Suprapubic skin (tissue), 4 donors: ENCODE measurements at regions not wholly inside any gene's neighbourhood (a gene's known extent, or its start where the extent isn't known, plus 50 kb on each side); places are given as distances from the start of the nearest gene placed in this dataset.

ENCODE experiments used
- DNase-seq, 2 donors: peaks; one replicate each; pipeline ENCODE4 v3.0.0-alpha.2; 2019; ENCODE audit warnings: low spot score in 2 of 2
- H3K27ac ChIP-seq: fragments of 200-600 bp; sonication (generic); one replicate; pipeline ENCODE4 v1.5.1; 2019
- H3K27me3 ChIP-seq: fragments of 200-600 bp; sonication (generic); one replicate; pipeline ENCODE4 v1.5.1; 2019
- H3K36me3 ChIP-seq: fragments of 200-600 bp; sonication (generic); one replicate; pipeline ENCODE4 v1.5.1; 2019
- H3K4me1 ChIP-seq: fragments of 200-600 bp; sonication (generic); one replicate; pipeline ENCODE4 v1.5.1; 2019
- H3K4me3 ChIP-seq: fragments of 200-600 bp; sonication (generic); one replicate; pipeline ENCODE4 v1.5.1; 2019; ENCODE audit warnings: mild to moderate bottlenecking
- H3K9me3 ChIP-seq: fragments of 200-600 bp; sonication (generic); one replicate; pipeline ENCODE4 v1.5.1; 2019
- EP300 ChIP-seq: sonication (generic); formaldehyde crosslinking; IDR thresholded peaks from one replicate; pipeline ENCODE4 v1.6.1; 2017; ENCODE audit warnings: antibody characterized with exemption
- POLR2A ChIP-seq, 2 donors: fragments of 450-650 bp; IDR thresholded peaks; one replicate each; pipeline ENCODE4 v1.6.1; 2017; ENCODE audit warnings: antibody characterized with exemption in 2 of 2, mild to moderate bottlenecking in 2 of 2, moderate library complexity in 2 of 2
- POLR2AphosphoS5 ChIP-seq, 3 donors: sonication (generic); formaldehyde crosslinking; IDR thresholded peaks; one replicate each; pipeline ENCODE4 v1.6.1; 2017; ENCODE audit warnings: antibody characterized with exemption in 3 of 3
- WGBS: methylation state at CpG from one replicate; pipeline ENCODE4 v1.1.5; 2018; 5-methylcytosine and 5-hydroxymethylcytosine counted together
- TF ChIP-seq, protein P1 (sequence below), 2 donors: fragments of 200-600 bp in 1 of 2; fragments of 450-650 bp in 1 of 2; sonication (generic) in 1 of 2; IDR thresholded peaks; one replicate each; pipeline ENCODE4 v1.5.1; 2016 to 2019; ENCODE audit warnings: antibody characterized with exemption in 2 of 2, mild to moderate bottlenecking in 1 of 2, moderate library complexity in 1 of 2

- TF ChIP-seq POLR2A (IDR thresholded peaks at IDR 0.05) (no peak), EP300 (no peak), POLR2AphosphoS5 (IDR thresholded peaks at IDR 0.05) (no peak)
- TF ChIP-seq, protein P1, sequence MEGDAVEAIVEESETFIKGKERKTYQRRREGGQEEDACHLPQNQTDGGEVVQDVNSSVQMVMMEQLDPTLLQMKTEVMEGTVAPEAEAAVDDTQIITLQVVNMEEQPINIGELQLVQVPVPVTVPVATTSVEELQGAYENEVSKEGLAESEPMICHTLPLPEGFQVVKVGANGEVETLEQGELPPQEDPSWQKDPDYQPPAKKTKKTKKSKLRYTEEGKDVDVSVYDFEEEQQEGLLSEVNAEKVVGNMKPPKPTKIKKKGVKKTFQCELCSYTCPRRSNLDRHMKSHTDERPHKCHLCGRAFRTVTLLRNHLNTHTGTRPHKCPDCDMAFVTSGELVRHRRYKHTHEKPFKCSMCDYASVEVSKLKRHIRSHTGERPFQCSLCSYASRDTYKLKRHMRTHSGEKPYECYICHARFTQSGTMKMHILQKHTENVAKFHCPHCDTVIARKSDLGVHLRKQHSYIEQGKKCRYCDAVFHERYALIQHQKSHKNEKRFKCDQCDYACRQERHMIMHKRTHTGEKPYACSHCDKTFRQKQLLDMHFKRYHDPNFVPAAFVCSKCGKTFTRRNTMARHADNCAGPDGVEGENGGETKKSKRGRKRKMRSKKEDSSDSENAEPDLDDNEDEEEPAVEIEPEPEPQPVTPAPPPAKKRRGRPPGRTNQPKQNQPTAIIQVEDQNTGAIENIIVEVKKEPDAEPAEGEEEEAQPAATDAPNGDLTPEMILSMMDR (IDR thresholded peaks at IDR 0.05), result no peak
- H3K27ac ChIP-seq, result no peak overlapping the region
- H3K4me1 ChIP-seq, result no peaks in the 10 kb centered on the region
- H3K9me3 ChIP-seq, result no peaks in the 10 kb centered on the region
- no peak for DNase-seq
- 57% methylated on average over 1 of the region's 1 CpG for WGBS
- no peak overlapping the region for H3K4me3 ChIP-seq
- no peaks in the 10 kb centered on the region for H3K36me3 ChIP-seq
- no peaks in the 10 kb centered on the region for H3K27me3 ChIP-seq
Observed at GRCh38 chr13:84136582-84136981, 254.3 kb upstream of the SLITRK1 start.

DNA sequence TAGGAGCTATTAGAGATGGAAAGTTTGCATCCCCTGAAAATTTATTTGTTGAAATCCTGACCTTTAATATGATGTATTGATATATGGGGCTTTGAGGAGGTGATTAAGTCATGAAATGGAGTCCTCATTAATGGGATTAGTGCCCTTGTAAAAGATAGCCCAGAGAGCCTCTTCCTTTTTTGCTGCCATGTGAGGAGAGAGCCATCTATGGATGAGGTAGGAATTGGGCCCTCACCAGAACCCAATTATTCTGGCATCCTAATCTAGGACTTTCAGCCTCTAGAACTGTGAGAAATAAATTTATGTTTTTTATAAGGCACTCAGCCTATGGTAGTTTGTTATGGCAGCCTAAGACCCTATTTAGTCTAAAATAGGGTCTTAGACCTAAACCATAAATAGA is 250.2 kb upstream of the SLITRK1 start:
- Histone ChIP-seq H3K36me3 (no peaks in the 10 kb centered on the region), H3K27ac (no peak overlapping the region), H3K27me3 (no peaks in the 10 kb centered on the region), H3K4me1 (no peaks in the 10 kb centered on the region), H3K4me3 (no peak overlapping the region), H3K9me3 (no peaks in the 10 kb centered on the region)
- DNase-seq, result no peak
- TF ChIP-seq POLR2AphosphoS5 (IDR thresholded peaks at IDR 0.05), result no peak

- H3K27ac ChIP-seq, result no peak overlapping the region
- H3K4me3 ChIP-seq, result no peak overlapping the region
- WGBS, result 87% methylated on average over 7 of the region's 7 CpGs
- H3K27me3 ChIP-seq, result no peaks in the 10 kb centered on the region
- H3K36me3 ChIP-seq, result no peaks in the 10 kb centered on the region
- no peaks in the 10 kb centered on the region for H3K9me3 ChIP-seq
- TF ChIP-seq EP300 (no peak), POLR2A (IDR thresholded peaks at IDR 0.05) (no peak), POLR2AphosphoS5 (IDR thresholded peaks at IDR 0.05) (no peak)
- TF ChIP-seq, protein P1 (IDR thresholded peaks at IDR 0.05), result no peak
- DNase-seq, result no peak
- no peaks in the 10 kb centered on the region for H3K4me1 ChIP-seq
Observed at GRCh38 chr13:84131249-84131648, 249.0 kb upstream of the SLITRK1 start.

DNA sequence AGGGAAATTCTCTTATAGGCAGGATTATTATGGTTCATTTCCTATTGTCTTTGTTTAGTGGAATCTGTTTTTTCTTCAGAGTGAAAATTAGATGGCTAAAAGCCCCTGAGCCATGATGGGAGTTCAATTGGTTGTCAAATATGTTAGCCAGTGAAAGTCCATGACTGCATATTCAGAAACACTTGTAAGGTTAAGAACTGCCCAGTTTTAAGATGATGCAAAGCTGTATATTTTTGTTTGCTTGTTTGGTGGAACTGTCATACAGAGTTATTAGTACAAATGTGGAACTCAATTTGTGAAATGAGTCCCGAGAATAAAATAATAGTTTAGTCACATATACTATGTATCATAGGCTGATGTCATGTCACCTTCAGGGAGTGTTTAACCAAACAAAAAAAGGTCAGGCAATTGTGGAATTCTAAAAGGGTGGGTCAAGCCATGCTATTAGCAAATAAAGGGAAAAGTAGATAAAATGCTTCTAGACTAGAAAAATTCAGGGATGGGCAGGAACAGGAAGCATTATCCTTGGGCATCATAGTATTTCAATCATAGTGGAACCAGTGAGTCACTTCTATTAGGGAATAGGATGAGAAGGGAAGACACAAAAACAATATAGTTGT is 248.3 kb upstream of the SLITRK1 start:
- 80% methylated on average over 1 of the region's 1 CpG for WGBS
- no peak for DNase-seq
- H3K36me3 ChIP-seq, result no peaks in the 10 kb centered on the region
- H3K9me3 ChIP-seq, result no peaks in the 10 kb centered on the region
- no peak overlapping the region for H3K4me3 ChIP-seq
- no peak overlapping the region for H3K27ac ChIP-seq
- TF ChIP-seq, protein P1 (IDR thresholded peaks at IDR 0.05), result no peak
- TF ChIP-seq POLR2A (IDR thresholded peaks at IDR 0.05) (no peak), POLR2AphosphoS5 (IDR thresholded peaks at IDR 0.05) (no peak), EP300 (no peak)
- H3K4me1 ChIP-seq, result no peaks in the 10 kb centered on the region
- no peaks in the 10 kb centered on the region for H3K27me3 ChIP-seq

GRCh38 chr13:84129966-84130365 is 247.7 kb upstream of the SLITRK1 start:
- no peak for DNase-seq
- no peaks in the 10 kb centered on the region for H3K9me3 ChIP-seq
- WGBS, result 90% methylated on average over 2 of the region's 2 CpGs
- no peak overlapping the region for H3K4me3 ChIP-seq
- no peaks in the 10 kb centered on the region for H3K4me1 ChIP-seq
- TF ChIP-seq EP300 (no peak), POLR2A (IDR thresholded peaks at IDR 0.05) (no peak), POLR2AphosphoS5 (IDR thresholded peaks at IDR 0.05) (no peak)
- TF ChIP-seq, protein P1 (IDR thresholded peaks at IDR 0.05), result no peak
- H3K27ac ChIP-seq, result no peak overlapping the region
- H3K27me3 ChIP-seq, result no peaks in the 10 kb centered on the region
- H3K36me3 ChIP-seq, result no peaks in the 10 kb centered on the region

GRCh38 chr13:84127597-84128128 is 245.4 kb upstream of the SLITRK1 start:
- TF ChIP-seq, protein P1 (IDR thresholded peaks at IDR 0.05), result no peak
- TF ChIP-seq POLR2AphosphoS5 (IDR thresholded peaks at IDR 0.05), result no peak
- TF ChIP-seq POLR2A (IDR thresholded peaks at IDR 0.05), result no peak
- no peak for TF ChIP-seq EP300
- Histone ChIP-seq H3K9me3 (no peaks in the 10 kb centered on the region), H3K27ac (no peak overlapping the region), H3K27me3 (no peaks in the 10 kb centered on the region), H3K4me1 (no peaks in the 10 kb centered on the region), H3K36me3 (no peaks in the 10 kb centered on the region), H3K4me3 (no peak overlapping the region)
- WGBS, result 96% methylated on average over 6 of the region's 8 CpGs
- no peak for DNase-seq
